ENCODE measurements at regions not wholly inside any gene's neighbourhood (a gene's known extent, or its start where the extent isn't known, plus 50 kb on each side); places are given as distances from the start of the nearest gene placed in this dataset.

GRCh38 chr17:13283606-13284005, 265.8 kb upstream of the ELAC2 start:
- DNase-seq (ENCODE audit: low read depth in 2 of 2): no peak
- Histone ChIP-seq H3K27me3 (ENCODE audit: control insufficient read depth, insufficient read depth, low read length) (no peaks in the 10 kb centered on the region), H3K79me2 (ENCODE audit: control insufficient read depth, insufficient read depth, low read length) (no peaks in the 10 kb centered on the region), H3K27ac (ENCODE audit: insufficient read depth, low read length) (no peak overlapping the region), H4K20me1 (ENCODE audit: control insufficient read depth, extremely low read depth, insufficient read depth, low read length) (no peaks in the 10 kb centered on the region), H3K9ac (ENCODE audit: insufficient read depth, low read length) (no peak overlapping the region), H2AFZ (ENCODE audit: low read length) (no peak overlapping the region), H3K36me3 (ENCODE audit: control insufficient read depth, insufficient read depth, low read length) (no peaks in the 10 kb centered on the region), H3K9me3 (ENCODE audit: control insufficient read depth, insufficient read depth, low read depth, low read length) (no peaks in the 10 kb centered on the region), H3K4me1 (ENCODE audit: control insufficient read depth, extremely low read depth, insufficient read depth, low read length) (no peaks in the 10 kb centered on the region), H3K4me3 (replicated peaks in 1 of 4; ENCODE audit: control extremely low read depth in 1 of 4, insufficient read depth in 1 of 4, low read depth in 3 of 4, low read length in 4 of 4) (no peak overlapping the region), H3K4me2 (ENCODE audit: extremely low read depth, insufficient read depth, low read length) (no peak overlapping the region)
- TF ChIP-seq EZH2 (IDR thresholded peaks at IDR 0.05; ENCODE audit: low read length, missing control alignments) (no peak), CTCF (conservative IDR thresholded peaks at IDR 0.05 in 1 of 2, IDR thresholded peaks at IDR 0.05 in 1 of 2; ENCODE audit: low read depth in 1 of 2, low read length in 2 of 2) (no peak)

GRCh38 chr17:13281626-13282025, 263.8 kb upstream of the ELAC2 start:
- Histone ChIP-seq H3K4me1 (ENCODE audit: control insufficient read depth, extremely low read depth, insufficient read depth, low read length) (no peaks in the 10 kb centered on the region), H3K27ac (ENCODE audit: insufficient read depth, low read length) (no peak overlapping the region), H3K36me3 (ENCODE audit: control insufficient read depth, insufficient read depth, low read length) (no peaks in the 10 kb centered on the region), H3K9ac (ENCODE audit: insufficient read depth, low read length) (no peak overlapping the region), H3K27me3 (ENCODE audit: control insufficient read depth, insufficient read depth, low read length) (no peaks in the 10 kb centered on the region), H3K4me2 (ENCODE audit: extremely low read depth, insufficient read depth, low read length) (no peak overlapping the region), H3K79me2 (ENCODE audit: control insufficient read depth, insufficient read depth, low read length) (no peaks in the 10 kb centered on the region), H4K20me1 (ENCODE audit: control insufficient read depth, extremely low read depth, insufficient read depth, low read length) (no peaks in the 10 kb centered on the region), H2AFZ (ENCODE audit: low read length) (no peak overlapping the region), H3K9me3 (ENCODE audit: control insufficient read depth, insufficient read depth, low read depth, low read length) (no peaks in the 10 kb centered on the region), H3K4me3 (replicated peaks in 1 of 4; ENCODE audit: control extremely low read depth in 1 of 4, insufficient read depth in 1 of 4, low read depth in 3 of 4, low read length in 4 of 4) (no peak overlapping the region)
- DNase-seq (ENCODE audit: low read depth in 2 of 2): no peak
- TF ChIP-seq EZH2 (IDR thresholded peaks at IDR 0.05; ENCODE audit: low read length, missing control alignments): no peak
- no peak for TF ChIP-seq CTCF (conservative IDR thresholded peaks at IDR 0.05 in 1 of 2, IDR thresholded peaks at IDR 0.05 in 1 of 2; ENCODE audit: low read depth in 1 of 2, low read length in 2 of 2)

- DNase-seq (ENCODE audit: low read depth in 2 of 2): no peak
- Histone ChIP-seq H3K4me3 (replicated peaks in 1 of 4; ENCODE audit: control extremely low read depth in 1 of 4, insufficient read depth in 1 of 4, low read depth in 3 of 4, low read length in 4 of 4) (no peak overlapping the region), H2AFZ (ENCODE audit: low read length) (no peak overlapping the region), H3K4me1 (ENCODE audit: control insufficient read depth, extremely low read depth, insufficient read depth, low read length) (no peaks in the 10 kb centered on the region), H3K79me2 (ENCODE audit: control insufficient read depth, insufficient read depth, low read length) (no peaks in the 10 kb centered on the region), H3K9me3 (ENCODE audit: control insufficient read depth, insufficient read depth, low read depth, low read length) (no peaks in the 10 kb centered on the region), H4K20me1 (ENCODE audit: control insufficient read depth, extremely low read depth, insufficient read depth, low read length) (no peaks in the 10 kb centered on the region), H3K36me3 (ENCODE audit: control insufficient read depth, insufficient read depth, low read length) (no peaks in the 10 kb centered on the region), H3K4me2 (ENCODE audit: extremely low read depth, insufficient read depth, low read length) (no peak overlapping the region), H3K27ac (ENCODE audit: insufficient read depth, low read length) (no peak overlapping the region), H3K27me3 (ENCODE audit: control insufficient read depth, insufficient read depth, low read length) (no peaks in the 10 kb centered on the region), H3K9ac (ENCODE audit: insufficient read depth, low read length) (no peak overlapping the region)
- TF ChIP-seq EZH2 (IDR thresholded peaks at IDR 0.05; ENCODE audit: low read length, missing control alignments): no peak
- no peak for TF ChIP-seq CTCF (conservative IDR thresholded peaks at IDR 0.05 in 1 of 2, IDR thresholded peaks at IDR 0.05 in 1 of 2; ENCODE audit: low read depth in 1 of 2, low read length in 2 of 2)
Observed at GRCh38 chr17:13273806-13274205, 256.0 kb upstream of the ELAC2 start.

Data from fibroblast of lung (primary cell).